ENCODE measurements at regions not wholly inside any gene's neighbourhood (a gene's known extent, or its start where the extent isn't known, plus 50 kb on each side); places are given as distances from the start of the nearest gene placed in this dataset.
"Not testable (repeated sequence)": the region's sequence is repeated elsewhere in the genome, so short reads cannot be mapped to it uniquely, and the experiment has no call there.

DNA sequence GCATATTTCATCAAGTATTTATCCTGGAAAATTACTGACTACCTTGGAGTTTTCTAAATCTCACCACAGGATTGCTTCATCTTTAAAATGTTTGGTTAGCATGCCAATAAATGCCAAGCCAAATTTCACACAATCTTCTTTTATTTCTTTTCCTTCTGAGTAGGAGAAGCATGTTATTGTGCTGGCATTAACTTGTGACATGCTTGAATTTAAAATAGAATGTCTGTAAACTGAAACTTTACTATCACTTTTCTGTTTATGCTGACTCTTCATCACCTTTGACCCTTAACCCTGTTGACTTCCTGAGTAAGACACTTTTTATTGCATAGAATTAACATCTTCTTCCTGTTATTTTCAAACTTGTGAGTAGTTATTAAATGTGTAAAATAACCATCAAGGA, 56.2 kb upstream of the LRRTM4 start:
- no peak overlapping the region for H3K27ac ChIP-seq

GRCh38 chr2:77579076-77579769, 57.0 kb upstream of the LRRTM4 start:
- DNase-seq = no peak
- Histone ChIP-seq H3K27me3 (no peaks in the 10 kb centered on the region), H3K27ac (no peak overlapping the region), H3K4me1 (no peaks in the 10 kb centered on the region), H3K9me3 (no peaks in the 10 kb centered on the region), H3K36me3 (ENCODE audit: low read depth, missing control alignments) (no peaks in the 10 kb centered on the region), H3K4me3 (no peak overlapping the region)
- 76 to 78% methylated on average over 3 of the region's 3 CpGs for whole genome bisulfite sequencing, 2 donors
- intact Hi-C loops (cut with DNase I; ENCODE audit: low total_unique reads) = no loop called here
- TF ChIP-seq CTCF (IDR thresholded peaks at IDR 0.05) (no peak), POLR2A (IDR thresholded peaks at IDR 0.05) (no peak)

More for the DNA sequence above, 56.2 kb upstream of the LRRTM4 start:
- intact Hi-C loops (cut with DNase I; ENCODE audit: low total_unique reads) = no loop called here
- H3K4me1 ChIP-seq = no peaks in the 10 kb centered on the region
- H3K27me3 ChIP-seq = no peaks in the 10 kb centered on the region
- no peak for DNase-seq
- H3K9me3 ChIP-seq = no peaks in the 10 kb centered on the region
- H3K4me3 ChIP-seq = no peak overlapping the region
- TF ChIP-seq POLR2A (IDR thresholded peaks at IDR 0.05) = no peak
- no peak for TF ChIP-seq CTCF (IDR thresholded peaks at IDR 0.05)
- no peaks in the 10 kb centered on the region for H3K36me3 ChIP-seq (ENCODE audit: low read depth, missing control alignments)

DNA sequence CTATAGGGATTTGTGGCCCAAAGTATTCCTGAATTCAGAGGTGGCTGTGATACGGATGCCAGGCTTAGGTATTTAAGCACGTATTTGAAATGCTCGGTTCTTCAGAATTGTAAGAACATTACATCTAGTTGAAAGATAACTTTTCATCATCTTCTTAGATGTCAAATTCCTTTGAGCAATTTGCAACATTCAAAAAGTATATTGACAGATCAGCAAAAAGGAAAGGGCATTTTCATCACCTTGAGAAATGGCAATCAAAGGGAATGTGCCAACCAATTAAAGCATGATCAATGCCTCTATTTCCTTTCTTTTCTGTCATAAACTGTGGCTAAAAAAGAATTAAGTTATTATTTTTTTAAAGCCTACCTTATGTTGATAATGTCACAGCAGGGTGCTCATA, 66.3 kb upstream of the LRRTM4 start:
- WGBS, 2 donors = 89 to 92% methylated on average over 3 of the region's 3 CpGs
- DNase-seq = no peak
- Histone ChIP-seq H3K4me3 (no peak overlapping the region), H3K27ac (no peak overlapping the region), H3K9me3 (no peaks in the 10 kb centered on the region), H3K36me3 (ENCODE audit: low read depth, missing control alignments) (no peaks in the 10 kb centered on the region), H3K27me3 (no peaks in the 10 kb centered on the region), H3K4me1 (no peaks in the 10 kb centered on the region)
- no peak for TF ChIP-seq POLR2A (IDR thresholded peaks at IDR 0.05)
- TF ChIP-seq CTCF (IDR thresholded peaks at IDR 0.05) = no peak
- intact Hi-C loops (cut with DNase I; ENCODE audit: low total_unique reads) = no loop called here

GRCh38 chr2:77590298-77590917, 68.2 kb upstream of the LRRTM4 start:
- WGBS, 2 donors = 92 to 94% methylated on average over 18 to 26 of the region's 29 CpGs
- intact Hi-C loops (cut with DNase I; ENCODE audit: low total_unique reads) = no loop called here
- Histone ChIP-seq H3K27me3 (no peaks in the 10 kb centered on the region), H3K36me3 (ENCODE audit: low read depth, missing control alignments) (no peaks in the 10 kb centered on the region), H3K9me3 (no peaks in the 10 kb centered on the region), H3K4me3 (no peak overlapping the region), H3K27ac (no peak overlapping the region), H3K4me1 (no peaks in the 10 kb centered on the region)
- DNase-seq = no peak
- TF ChIP-seq CTCF (IDR thresholded peaks at IDR 0.05) (no peak), POLR2A (IDR thresholded peaks at IDR 0.05) (no peak)

DNA sequence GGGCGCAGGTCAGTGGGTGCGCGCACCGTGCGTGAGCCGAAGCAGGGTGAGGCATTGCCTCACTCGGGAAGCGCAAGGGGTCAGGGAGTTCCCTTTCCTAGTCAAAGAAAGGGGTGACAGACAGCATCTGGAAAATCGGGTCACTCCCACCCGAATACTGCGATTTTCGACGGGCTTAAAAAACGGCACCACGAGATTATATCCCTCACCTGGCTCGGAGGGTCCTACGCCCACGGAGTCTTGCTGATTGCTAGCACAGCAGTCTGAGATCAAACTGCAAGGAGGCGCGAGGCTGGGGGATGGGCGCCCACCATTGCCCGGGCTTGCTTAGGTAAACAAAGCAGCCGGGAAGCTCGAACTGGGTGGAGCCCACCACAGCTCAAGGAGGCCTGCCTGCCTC, 70.8 kb upstream of the LRRTM4 start:
- H3K36me3 ChIP-seq (ENCODE audit: low read depth, missing control alignments); DNase-seq; intact Hi-C loops (cut with DNase I; ENCODE audit: low total_unique reads); H3K4me1 ChIP-seq; H3K9me3 ChIP-seq; H3K4me3 ChIP-seq; H3K27me3 ChIP-seq; H3K27ac ChIP-seq: not testable (repeated sequence)
- 72 to 89% methylated on average over 23 to 24 of the region's 24 CpGs for WGBS, 2 donors

Data from testis (tissue), 2 donors.